Right lobe of liver (tissue), 6 donors: ENCODE measurements at regions not wholly inside any gene's neighbourhood (a gene's known extent, or its start where the extent isn't known, plus 50 kb on each side); places are given as distances from the start of the nearest gene placed in this dataset.

Experiments
- ATAC-seq, 4 donors: fragments of 200-7000 bp; cut with Tn5 transposase; one replicate each; pipeline ENCODE4 v1.9.1; 2020; ENCODE audit warnings: mild to moderate bottlenecking in 4 of 4, moderate library complexity in 4 of 4
- DNase-seq, 3 donors: peaks; one replicate each; pipeline ENCODE4 v3.0.0-alpha.2; 2020
- H3K27ac ChIP-seq, 3 donors: fragments of 200-600 bp; one replicate each; pipeline ENCODE4 v1.8.0; 2022
- H3K27me3 ChIP-seq, 2 donors: fragments of 200-600 bp; one replicate each; pipeline ENCODE4 v1.8.0; 2022
- H3K36me3 ChIP-seq, 4 donors: fragments of 200-600 bp; sonication (generic) in 1 of 4; one replicate each; pipeline versions ENCODE4 v1.5.1 to v1.8.0; 2017 to 2022; ENCODE audit warnings: control low read depth in 1 of 4
- H3K4me1 ChIP-seq, 4 donors: fragments of 200-600 bp; sonication (generic) in 1 of 4; one replicate each; pipeline versions ENCODE4 v1.5.1 to v1.8.0; 2017 to 2022; ENCODE audit warnings: control low read depth in 1 of 4
- H3K4me3 ChIP-seq, 3 donors: fragments of 200-600 bp; one replicate each; pipeline ENCODE4 v1.8.0; 2022
- H3K9me3 ChIP-seq, 4 donors: fragments of 200-600 bp; sonication (generic) in 1 of 4; one replicate each; pipeline versions ENCODE4 v1.5.1 to v1.8.0; 2017 to 2022; ENCODE audit warnings: control low read depth in 1 of 4
- POLR2A ChIP-seq: fragments of 450-650 bp; IDR thresholded peaks from one replicate; pipeline ENCODE4 v1.6.1; 2017; ENCODE audit warnings: antibody characterized with exemption, mild to moderate bottlenecking
- WGBS: methylation state at CpG from one replicate; pipeline ENCODE4 v1.1.6; 2018; ENCODE audit warnings: low coverage, low lambda C conversion rate; ENCODE audit not compliant: insufficient coverage; ENCODE audit errors: missing lambda C conversion rate; 5-methylcytosine and 5-hydroxymethylcytosine counted together
- intact Hi-C, 2 donors: fragments of 100-400 bp; cut with DNase I; formaldehyde crosslinking; loops; one replicate each; pipeline versions ENCODE4 v1.11.2 to v1.14.1; 2022
- TF ChIP-seq, protein P1 (sequence below), 4 donors: fragments of 200-600 bp in 3 of 4; fragments of 450-650 bp in 1 of 4; IDR thresholded peaks; one replicate each; pipeline versions ENCODE4 v1.5.1 to v1.8.0; 2016 to 2022; ENCODE audit warnings: antibody characterized with exemption in 4 of 4, mild to moderate bottlenecking in 2 of 4
- donor health status: DM: no; HTN: yes; CAD: no.
- donor health status: DM: no; HTN: no; CAD: no.
- donor health status: DM: no; HTN: no; CAD: no.
- donor health status: DM: no; HTN: yes; CAD: no.
- donor health status: DM: no; HTN: yes; CAD: no.

DNA sequence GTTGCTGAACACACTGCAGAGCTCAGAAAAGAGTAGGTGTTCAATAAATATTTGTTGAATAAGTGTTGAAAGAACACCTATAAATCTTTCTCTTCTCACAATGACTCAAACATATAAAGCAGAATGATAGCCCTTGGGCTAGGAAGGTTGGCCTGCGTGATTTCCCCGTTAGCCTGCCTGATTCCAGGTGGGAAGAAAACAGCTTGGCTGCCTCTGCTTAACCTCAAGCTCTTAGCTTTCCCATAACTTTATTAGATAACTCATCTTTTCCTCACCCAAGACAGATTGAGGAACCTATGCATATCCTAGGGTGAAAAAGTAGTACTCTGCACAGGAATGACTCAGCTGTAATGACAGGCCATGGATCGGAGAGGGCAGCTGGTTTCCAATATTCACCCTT, 300.3 kb upstream of the ID4 start:
- no peak for DNase-seq
- H3K9me3 ChIP-seq = no peaks in the 10 kb centered on the region
- TF ChIP-seq, protein P1, sequence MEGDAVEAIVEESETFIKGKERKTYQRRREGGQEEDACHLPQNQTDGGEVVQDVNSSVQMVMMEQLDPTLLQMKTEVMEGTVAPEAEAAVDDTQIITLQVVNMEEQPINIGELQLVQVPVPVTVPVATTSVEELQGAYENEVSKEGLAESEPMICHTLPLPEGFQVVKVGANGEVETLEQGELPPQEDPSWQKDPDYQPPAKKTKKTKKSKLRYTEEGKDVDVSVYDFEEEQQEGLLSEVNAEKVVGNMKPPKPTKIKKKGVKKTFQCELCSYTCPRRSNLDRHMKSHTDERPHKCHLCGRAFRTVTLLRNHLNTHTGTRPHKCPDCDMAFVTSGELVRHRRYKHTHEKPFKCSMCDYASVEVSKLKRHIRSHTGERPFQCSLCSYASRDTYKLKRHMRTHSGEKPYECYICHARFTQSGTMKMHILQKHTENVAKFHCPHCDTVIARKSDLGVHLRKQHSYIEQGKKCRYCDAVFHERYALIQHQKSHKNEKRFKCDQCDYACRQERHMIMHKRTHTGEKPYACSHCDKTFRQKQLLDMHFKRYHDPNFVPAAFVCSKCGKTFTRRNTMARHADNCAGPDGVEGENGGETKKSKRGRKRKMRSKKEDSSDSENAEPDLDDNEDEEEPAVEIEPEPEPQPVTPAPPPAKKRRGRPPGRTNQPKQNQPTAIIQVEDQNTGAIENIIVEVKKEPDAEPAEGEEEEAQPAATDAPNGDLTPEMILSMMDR (IDR thresholded peaks at IDR 0.05) = no peak
- no peak for TF ChIP-seq POLR2A
- H3K27ac ChIP-seq = no peak overlapping the region
- intact Hi-C loops = no loop called here
- no peak for ATAC-seq
- no peaks in the 10 kb centered on the region for H3K27me3 ChIP-seq
- H3K4me1 ChIP-seq = no peaks in the 10 kb centered on the region
- 63% methylated on average over 3 of the region's 3 CpGs for WGBS
- H3K36me3 ChIP-seq = no peaks in the 10 kb centered on the region
- no peak overlapping the region for H3K4me3 ChIP-seq

DNA sequence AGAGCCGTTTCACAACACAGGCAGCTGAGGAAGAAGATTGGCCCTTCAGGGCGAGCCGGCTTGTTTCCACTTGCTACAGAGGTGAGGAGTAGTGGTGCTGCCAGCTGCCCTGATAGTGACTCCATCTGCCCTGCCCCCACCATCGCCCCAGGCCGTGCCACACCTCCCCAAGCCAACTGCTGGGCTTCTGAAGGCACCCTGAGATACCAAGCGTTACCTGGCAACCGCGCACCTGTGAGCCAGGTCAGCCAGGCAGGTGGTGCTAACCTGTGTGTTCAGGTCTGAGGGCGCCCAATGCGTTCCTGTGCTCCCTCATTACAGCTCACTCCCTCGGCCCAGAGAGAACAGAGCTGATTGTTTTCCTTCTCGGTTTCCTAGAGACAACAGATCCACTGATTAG, 299.1 kb upstream of the ID4 start:
- Histone ChIP-seq H3K4me1 (no peaks in the 10 kb centered on the region), H3K4me3 (no peak overlapping the region), H3K27me3 (no peaks in the 10 kb centered on the region), H3K9me3 (no peaks in the 10 kb centered on the region), H3K27ac (no peak overlapping the region), H3K36me3 (no peaks in the 10 kb centered on the region)
- DNase-seq (no peak), ATAC-seq (no peak)
- 23% methylated on average over 2 of the region's 12 CpGs for WGBS
- no peak for TF ChIP-seq POLR2A
- TF ChIP-seq, protein P1 (IDR thresholded peaks at IDR 0.05) = no peak
- intact Hi-C loops = no loop called here

DNA sequence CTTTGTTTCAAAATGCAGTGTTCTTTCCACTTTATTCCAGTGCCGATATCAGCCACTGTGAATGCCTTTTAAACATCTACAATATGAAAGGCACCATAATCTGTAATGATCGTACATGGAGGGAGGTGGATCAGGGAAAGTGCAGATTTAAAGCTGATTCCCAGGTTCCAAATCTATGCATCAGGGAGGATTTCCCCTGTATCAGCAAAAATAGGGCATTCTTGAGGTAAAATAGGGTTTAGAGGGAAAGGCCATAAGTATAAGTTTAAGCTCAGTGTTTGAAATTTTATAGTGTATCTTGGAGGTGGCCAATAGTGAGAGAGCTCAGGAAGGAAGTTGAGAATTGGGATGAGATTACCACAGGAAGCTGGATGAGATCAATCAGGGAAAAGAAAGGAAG, 289.7 kb upstream of the ID4 start:
- intact Hi-C loops = no loop called here
- 54% methylated on average over 2 of the region's 2 CpGs for WGBS
- TF ChIP-seq, protein P1 (IDR thresholded peaks at IDR 0.05) = no peak
- no peak for TF ChIP-seq POLR2A
- no peak overlapping the region for H3K4me3 ChIP-seq
- H3K9me3 ChIP-seq = no peaks in the 10 kb centered on the region
- ATAC-seq (no peak), DNase-seq (no peak)
- H3K36me3 ChIP-seq = no peaks in the 10 kb centered on the region
- H3K27ac ChIP-seq = no peak overlapping the region
- no peaks in the 10 kb centered on the region for H3K4me1 ChIP-seq
- no peaks in the 10 kb centered on the region for H3K27me3 ChIP-seq

DNA sequence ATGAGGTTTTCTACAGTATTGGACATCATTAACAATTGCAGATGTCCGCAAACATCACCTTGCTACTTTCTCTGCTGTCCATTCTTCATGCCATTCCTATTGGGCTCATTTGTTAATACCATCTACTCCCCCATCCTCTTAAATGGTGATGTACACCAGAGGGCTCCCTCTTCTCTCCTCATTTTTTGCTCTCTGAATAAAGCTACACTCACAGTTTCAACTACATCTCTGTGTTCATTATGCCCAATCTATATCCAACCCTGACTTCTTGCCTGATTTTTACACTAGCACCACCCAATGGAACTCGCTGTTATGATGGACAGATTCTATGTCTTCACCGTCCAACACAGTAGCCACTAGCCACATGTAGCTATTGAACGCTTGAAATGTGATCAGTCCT, 288.1 kb upstream of the ID4 start:
- Histone ChIP-seq H3K27ac (no peak overlapping the region), H3K4me3 (no peak overlapping the region), H3K36me3 (no peaks in the 10 kb centered on the region), H3K9me3 (no peaks in the 10 kb centered on the region), H3K4me1 (no peaks in the 10 kb centered on the region), H3K27me3 (no peaks in the 10 kb centered on the region)
- ATAC-seq (no peak), DNase-seq (no peak)
- intact Hi-C loops = no loop called here
- 59% methylated on average over 4 of the region's 4 CpGs for WGBS
- no peak for TF ChIP-seq POLR2A
- TF ChIP-seq, protein P1 (IDR thresholded peaks at IDR 0.05) = peak in 1 of 4 donors; percentile 16

DNA sequence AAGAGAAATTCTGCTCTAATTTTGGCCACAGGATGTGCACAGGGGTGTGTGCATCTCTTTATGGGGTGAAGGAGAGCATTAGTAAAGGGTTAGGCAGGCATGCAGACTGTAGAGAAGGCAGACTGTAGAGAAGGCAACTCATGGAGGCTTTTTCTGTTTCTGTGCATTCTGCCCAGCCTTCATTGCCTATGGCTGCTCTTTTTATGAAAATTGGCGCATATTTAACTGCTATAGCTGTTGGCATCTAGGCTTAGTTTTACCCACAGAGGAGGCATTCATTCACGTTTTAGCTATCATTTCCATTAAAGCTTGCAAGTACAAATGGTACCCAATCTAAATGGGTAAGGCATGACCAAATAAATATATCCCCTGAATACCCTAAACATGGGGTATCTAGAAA, 286.8 kb upstream of the ID4 start:
- TF ChIP-seq, protein P1 (IDR thresholded peaks at IDR 0.05) = no peak
- no peak for TF ChIP-seq POLR2A
- Histone ChIP-seq H3K27me3 (no peaks in the 10 kb centered on the region), H3K4me1 (no peaks in the 10 kb centered on the region), H3K9me3 (no peaks in the 10 kb centered on the region), H3K27ac (no peak overlapping the region), H3K4me3 (no peak overlapping the region), H3K36me3 (no peaks in the 10 kb centered on the region)
- WGBS = 44% methylated on average over 2 of the region's 2 CpGs
- DNase-seq = no peak
- no peak for ATAC-seq
- intact Hi-C loops = no loop called here
